C4-2B (cell line): ENCODE measurements at regions not wholly inside any gene's neighbourhood (a gene's known extent, or its start where the extent isn't known, plus 50 kb on each side); places are given as distances from the start of the nearest gene placed in this dataset.

Experiments used
- ZFX ChIP-seq: fragments of 450-650 bp; IDR thresholded peaks from 2 replicates; pipeline ENCODE4 v1.6.1; 2017
- TF ChIP-seq, protein P1 (sequence below): fragments of 450-650 bp; conservative IDR thresholded peaks from 2 replicates; pipeline ENCODE4 v1.5.1; 2017; ENCODE audit warnings: mild to moderate bottlenecking

DNA sequence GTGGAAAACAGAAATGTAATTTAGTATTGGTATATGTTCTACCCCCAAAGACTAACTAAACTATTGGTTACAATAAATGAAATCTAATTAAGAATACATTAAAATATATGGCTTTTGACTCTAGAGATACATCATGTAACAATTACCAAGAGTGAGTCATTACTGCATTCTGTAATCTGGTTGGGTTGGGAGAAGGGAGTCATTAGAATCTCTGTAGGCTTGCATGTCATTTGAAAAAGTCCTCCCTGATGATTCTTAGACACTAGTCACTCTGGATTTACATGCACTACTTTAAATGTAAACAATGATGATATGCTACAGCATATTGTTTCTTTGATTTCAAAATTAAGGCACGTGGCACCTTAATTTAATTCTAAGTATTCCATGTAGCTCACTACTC lies 293.4 kb upstream of the CHST9 start:
- TF ChIP-seq, protein P1, sequence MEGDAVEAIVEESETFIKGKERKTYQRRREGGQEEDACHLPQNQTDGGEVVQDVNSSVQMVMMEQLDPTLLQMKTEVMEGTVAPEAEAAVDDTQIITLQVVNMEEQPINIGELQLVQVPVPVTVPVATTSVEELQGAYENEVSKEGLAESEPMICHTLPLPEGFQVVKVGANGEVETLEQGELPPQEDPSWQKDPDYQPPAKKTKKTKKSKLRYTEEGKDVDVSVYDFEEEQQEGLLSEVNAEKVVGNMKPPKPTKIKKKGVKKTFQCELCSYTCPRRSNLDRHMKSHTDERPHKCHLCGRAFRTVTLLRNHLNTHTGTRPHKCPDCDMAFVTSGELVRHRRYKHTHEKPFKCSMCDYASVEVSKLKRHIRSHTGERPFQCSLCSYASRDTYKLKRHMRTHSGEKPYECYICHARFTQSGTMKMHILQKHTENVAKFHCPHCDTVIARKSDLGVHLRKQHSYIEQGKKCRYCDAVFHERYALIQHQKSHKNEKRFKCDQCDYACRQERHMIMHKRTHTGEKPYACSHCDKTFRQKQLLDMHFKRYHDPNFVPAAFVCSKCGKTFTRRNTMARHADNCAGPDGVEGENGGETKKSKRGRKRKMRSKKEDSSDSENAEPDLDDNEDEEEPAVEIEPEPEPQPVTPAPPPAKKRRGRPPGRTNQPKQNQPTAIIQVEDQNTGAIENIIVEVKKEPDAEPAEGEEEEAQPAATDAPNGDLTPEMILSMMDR, result no peak
- TF ChIP-seq ZFX, result no peak
